Pancreas (tissue), 10 donors: ENCODE measurements at regions not wholly inside any gene's neighbourhood (a gene's known extent, or its start where the extent isn't known, plus 50 kb on each side); places are given as distances from the start of the nearest gene placed in this dataset.

ENCODE experiments used
- ATAC-seq, 4 donors: fragments of 200-7000 bp; cut with Tn5 transposase; one replicate each; pipeline versions ENCODE4 v1.8.0 to v1.9.1; 2020; ENCODE audit warnings: mild to moderate bottlenecking in 4 of 4, moderate library complexity in 4 of 4
- DNase-seq, 6 donors: peaks; one replicate each; pipeline ENCODE4 v3.0.0-alpha.2; 2020
- FAIRE-seq: peaks from 2 replicates; lab custom pipeline; 2012; peaks lifted over from hg19 to GRCh38; lab: Jason Lieb, UNC
- H3K27ac ChIP-seq, 4 donors: fragments of 200-600 bp; sonication (generic); 1 replicate in 3 of 4; 2 replicates in 1 of 4; pipeline versions ENCODE4 v1.5.0 to v1.8.0; 2020
- H3K27me3 ChIP-seq, 4 donors: fragments of 200-600 bp; one replicate each; pipeline ENCODE4 v1.8.0; 2021
- H3K36me3 ChIP-seq, 3 donors: fragments of 200-600 bp; sonication (generic) in 1 of 3; one replicate each; pipeline versions ENCODE4 v1.5.0 to v1.8.0; 2020 to 2021
- H3K4me1 ChIP-seq, 3 donors: fragments of 200-600 bp; one replicate each; pipeline ENCODE4 v1.8.0; 2021
- H3K4me3 ChIP-seq, 4 donors: fragments of 200-600 bp; sonication (generic) in 2 of 4; one replicate each; pipeline versions ENCODE4 v1.5.0 to v1.8.0; 2020 to 2021
- H3K9me3 ChIP-seq, 4 donors: fragments of 200-600 bp; one replicate each; pipeline ENCODE4 v1.8.0; 2021
- CTCF ChIP-seq, 4 donors: fragments of 200-600 bp; sonication (generic) in 3 of 4; IDR thresholded peaks; one replicate each; pipeline versions ENCODE4 v1.5.0 to v1.8.0; 2021; ENCODE audit warnings: antibody characterized with exemption in 4 of 4
- WGBS, 2 donors: extraction: QIAGEN DNeasy Blood & Tissue Kit; methylation state at CpG; one replicate each; pipeline ENCODE4 v1.1.7; 2013; 5-methylcytosine and 5-hydroxymethylcytosine counted together
- intact Hi-C, 3 donors: fragments of 100-400 bp; cut with DNase I; formaldehyde crosslinking; loops; one replicate each; pipeline versions ENCODE4 v1.11.1 to v1.14.2; 2022
- donor health status: healthy with polysubstance abuse.
- donor health status: DM: no; HTN: no; CAD: no; lungs with moderate emphysema.
- donor health status: DM: no; HTN: no; CAD: no.
- donor health status: control.
- donor health status: control.
- donor health status: Bipolar disorder and iron deficiency.
- donor health status: DM: yes; HTN: yes; CAD: no.
- donor health status: DM: no; HTN: no; CAD: no.
- donor health status: DM: no; HTN: no; CAD: no.
- donor health status: DM: yes; HTN: yes; CAD: no.

GRCh38 chr2:65666156-65666725 lies 233.8 kb upstream of the SPRED2 start:
- DNase-seq, result no peak
- no peaks in the 10 kb centered on the region for H3K36me3 ChIP-seq
- no peak for TF ChIP-seq CTCF (IDR thresholded peaks at IDR 0.05)
- H3K4me3 ChIP-seq, result no peak overlapping the region
- no peaks in the 10 kb centered on the region for H3K9me3 ChIP-seq
- intact Hi-C loops, result no loop called here
- no peak for FAIRE-seq
- H3K27ac ChIP-seq, result no peak overlapping the region
- H3K27me3 ChIP-seq, result no peaks in the 10 kb centered on the region
- ATAC-seq, result no peak
- WGBS, 2 donors, result 86 to 95% methylated on average over 6 of the region's 6 CpGs
- no peaks in the 10 kb centered on the region for H3K4me1 ChIP-seq

- intact Hi-C loops, result no loop called here
- FAIRE-seq, result no peak
- 77 to 83% methylated on average over 2 of the region's 2 CpGs for WGBS, 2 donors
Observed at GRCh38 chr2:65664931-65665330, 232.5 kb upstream of the SPRED2 start.

GRCh38 chr2:65663831-65664407 lies 231.5 kb upstream of the SPRED2 start:
- WGBS, 2 donors, result 72 to 77% methylated on average over 6 of the region's 6 CpGs
- no peak for FAIRE-seq
- Histone ChIP-seq H3K27me3 (no peaks in the 10 kb centered on the region), H3K9me3 (no peaks in the 10 kb centered on the region), H3K36me3 (no peaks in the 10 kb centered on the region), H3K27ac (no peak overlapping the region), H3K4me1 (no peaks in the 10 kb centered on the region), H3K4me3 (no peak overlapping the region)
- TF ChIP-seq CTCF (IDR thresholded peaks at IDR 0.05), result no peak
- ATAC-seq, result no peak
- intact Hi-C loops, result no loop called here
- DNase-seq, result no peak

More at GRCh38 chr2:65664931-65665330, 232.5 kb upstream of the SPRED2 start:
- ATAC-seq, result no peak
- no peak overlapping the region for H3K4me3 ChIP-seq
- no peak for TF ChIP-seq CTCF (IDR thresholded peaks at IDR 0.05)
- H3K27ac ChIP-seq, result no peak overlapping the region
- no peaks in the 10 kb centered on the region for H3K9me3 ChIP-seq
- no peaks in the 10 kb centered on the region for H3K27me3 ChIP-seq
- H3K36me3 ChIP-seq, result no peaks in the 10 kb centered on the region
- no peaks in the 10 kb centered on the region for H3K4me1 ChIP-seq
- DNase-seq, result no peak

- DNase-seq (no peak), ATAC-seq (peak in 2 of 4 donors; percentile 31 to 77), FAIRE-seq (peak; percentile 26)
- H3K9me3 ChIP-seq, result no peaks in the 10 kb centered on the region
- TF ChIP-seq CTCF (IDR thresholded peaks at IDR 0.05), result no peak
- H3K36me3 ChIP-seq, result no peaks in the 10 kb centered on the region
- H3K27me3 ChIP-seq, result no peaks in the 10 kb centered on the region
- H3K4me3 ChIP-seq, result no peak overlapping the region
- no peak overlapping the region for H3K27ac ChIP-seq
- intact Hi-C loops, result no loop called here
- H3K4me1 ChIP-seq, result no peaks in the 10 kb centered on the region
- 79 to 85% methylated on average over 17 of the region's 17 CpGs for WGBS, 2 donors
Observed at GRCh38 chr2:65662654-65663432, 230.4 kb upstream of the SPRED2 start.
